GM12878 (cell line): ENCODE measurements at regions not wholly inside any gene's neighbourhood (a gene's known extent, or its start where the extent isn't known, plus 50 kb on each side); places are given as distances from the start of the nearest gene placed in this dataset.

Experiments used
- ATAC-seq: fragments of 200-7000 bp; cut with Tn5 transposase; 3 replicates; pipeline ENCODE4 v1.9.1; 2020; ENCODE audit warnings: mild to moderate bottlenecking, moderate library complexity
- BruUV-seq: library from RNA; stranded (reverse); fragments of 400-500 nt; replicated peaks from 2 replicates; lab custom pipeline; 2021; lab: Mats Ljungman, UMichigan
- CTCF ChIA-PET: fragments of 300-600 bp; sonication (Branson Sonifier 250); formaldehyde crosslinking; extraction: SDS; loops from one replicate; lab custom pipeline; 2021; ENCODE audit warnings: inconsistent platforms; lab: Yijun Ruan, JAX
- POLR2A ChIA-PET: fragments of 350-600 bp; formaldehyde crosslinking; extraction: SDS; loops from one replicate; lab custom pipeline; 2021; ENCODE audit warnings: inconsistent platforms; lab: Charles Lee
- RAD21 ChIA-PET: fragments of 300-600 bp; sonication (Branson Sonifier 250); formaldehyde crosslinking; loops from one replicate; lab custom pipeline; 2023; ENCODE audit warnings: antibody characterized with exemption; ENCODE audit not compliant: unreplicated experiment; lab: Charles Lee
- SMC1A ChIA-PET: fragments of 300-600 bp; sonication (Branson Sonifier 250); formaldehyde crosslinking; loops from one replicate; lab custom pipeline; 2023; ENCODE audit not compliant: unreplicated experiment, uncharacterized antibody; lab: Charles Lee
- DNase-seq: peaks from one replicate; pipeline ENCODE4 v3.0.0-alpha.2; 2011; ENCODE audit warnings: low read depth, low spot score
- FAIRE-seq: peaks from 3 replicates; lab custom pipeline; 2011; peaks lifted over from hg19 to GRCh38; lab: Jason Lieb, UNC
- H2AFZ ChIP-seq: 2 replicates; pipeline ENCODE4 v1.6.0; 2011; ENCODE audit warnings: low read depth, low read length, control low read depth; ENCODE audit not compliant: control insufficient read depth
- H3K27ac ChIP-seq: 2 replicates; pipeline ENCODE4 v1.5.1; 2011; ENCODE audit warnings: control low read depth; ENCODE audit not compliant: control insufficient read depth, insufficient read depth
- H3K27me3 ChIP-seq, 2 experiments: replicated peaks in 1 of 2; 2 replicates each; pipeline versions ENCODE4 v1.6.0 to v1.6.1; 2011; ENCODE audit warnings: low read length in 1 of 2; ENCODE audit not compliant: control insufficient read depth in 2 of 2, insufficient read depth in 2 of 2
- H3K36me3 ChIP-seq, 2 experiments: 2 replicates each; pipeline ENCODE4 v1.5.1; 2011; ENCODE audit warnings: low read length in 1 of 2; ENCODE audit not compliant: control insufficient read depth in 2 of 2, insufficient read depth in 2 of 2
- H3K4me1 ChIP-seq: 2 replicates; pipeline ENCODE4 v1.6.1; 2011; ENCODE audit warnings: mild to moderate bottlenecking, low read length, moderate library complexity, mixed read lengths; ENCODE audit not compliant: control insufficient read depth, insufficient read depth
- H3K4me2 ChIP-seq: 2 replicates; pipeline ENCODE4 v1.6.0; 2011; ENCODE audit warnings: control low read depth; ENCODE audit not compliant: control insufficient read depth, insufficient read depth
- H3K4me3 ChIP-seq: fragments of 200-600 bp; sonication (generic); 2 replicates; pipeline ENCODE4 v1.5.1; 2016
- H3K79me2 ChIP-seq: 2 replicates; pipeline ENCODE4 v1.6.0; 2011; ENCODE audit warnings: low read length; ENCODE audit not compliant: control insufficient read depth, insufficient read depth
- H3K9ac ChIP-seq: 2 replicates; pipeline ENCODE4 v1.8.0; 2011; ENCODE audit warnings: low read length, control low read depth, mixed read lengths; ENCODE audit not compliant: control insufficient read depth, insufficient read depth
- H3K9me3 ChIP-seq: replicated peaks from 3 replicates; pipeline ENCODE4 v1.5.1; 2011; ENCODE audit warnings: mild to moderate bottlenecking, low read length; ENCODE audit not compliant: control insufficient read depth, insufficient read depth
- H4K20me1 ChIP-seq: 2 replicates; pipeline ENCODE4 v1.6.0; 2011; ENCODE audit not compliant: control insufficient read depth, insufficient read depth
- ATF7 ChIP-seq: fragments of 450-650 bp; IDR thresholded peaks from 2 replicates; pipeline ENCODE4 v1.6.1; 2016; ENCODE audit warnings: low read depth, mild to moderate bottlenecking
- BACH1 ChIP-seq: fragments of 450-650 bp; IDR thresholded peaks from 2 replicates; pipeline ENCODE4 v1.6.1; 2017; ENCODE audit warnings: mild to moderate bottlenecking, borderline replicate concordance
- BCLAF1 ChIP-seq: fragments of 450-650 bp; IDR thresholded peaks from 2 replicates; pipeline ENCODE4 v1.6.1; 2017; ENCODE audit warnings: antibody characterized with exemption, mild to moderate bottlenecking, moderate library complexity
- ELK1 ChIP-seq: IDR thresholded peaks from 2 replicates; pipeline ENCODE4 v1.6.1; 2012; ENCODE audit warnings: low read depth, low read length, improper control_type of control experiment
- HDGF ChIP-seq: fragments of 450-650 bp; IDR thresholded peaks from 2 replicates; pipeline ENCODE4 v1.6.1; 2016; ENCODE audit warnings: antibody characterized with exemption
- KAT2A ChIP-seq: conservative IDR thresholded peaks from 2 replicates; pipeline ENCODE4 v1.6.1; 2011; ENCODE audit warnings: low read depth, low read length; ENCODE audit not compliant: control insufficient read depth
- MAX ChIP-seq: IDR thresholded peaks from 2 replicates; pipeline ENCODE4 v1.6.1; 2012; ENCODE audit warnings: low read depth, low read length, improper control_type of control experiment
- PAX5 ChIP-seq: IDR thresholded peaks from 2 replicates; pipeline ENCODE4 v1.6.1; 2011; ENCODE audit warnings: low read depth, low read length, borderline replicate concordance
- POLR2AphosphoS5 ChIP-seq: IDR thresholded peaks from 2 replicates; pipeline ENCODE4 v1.6.1; 2011; ENCODE audit warnings: mild to moderate bottlenecking, low read length, inconsistent platforms
- RBBP5 ChIP-seq: fragments of 200-600 bp; sonication (generic); conservative IDR thresholded peaks from 2 replicates; pipeline ENCODE4 v1.6.1; 2016
- RELA ChIP-seq: fragments of 450-650 bp; IDR thresholded peaks from 2 replicates; pipeline ENCODE4 v1.8.0; 2014; ENCODE audit warnings: borderline replicate concordance; ENCODE audit not compliant: partially characterized antibody
- SREBF2 ChIP-seq: IDR thresholded peaks from 2 replicates; pipeline ENCODE4 v1.6.1; 2012; ENCODE audit warnings: mild to moderate bottlenecking, low read length
- STAT1 ChIP-seq: fragments of 450-650 bp; conservative IDR thresholded peaks from 2 replicates; pipeline ENCODE4 v1.6.1; 2014; ENCODE audit warnings: antibody characterized with exemption, mild to moderate bottlenecking
- TBL1XR1 ChIP-seq: IDR thresholded peaks from 2 replicates; pipeline ENCODE4 v1.6.1; 2012; ENCODE audit warnings: low read depth, low read length, improper control_type of control experiment
- TCF7 ChIP-seq: IDR thresholded peaks from 2 replicates; pipeline ENCODE4 v1.6.1; 2014; ENCODE audit warnings: antibody characterized with exemption, borderline replicate concordance
- USF1 ChIP-seq: IDR thresholded peaks from 2 replicates; pipeline ENCODE4 v1.6.1; 2011; ENCODE audit warnings: borderline replicate concordance, low read depth, mild to moderate bottlenecking, moderate library complexity, mixed read lengths, low read length; ENCODE audit not compliant: insufficient read depth; ENCODE audit errors: extremely low read length
- WGBS: methylation state at CpG from one replicate; pipeline ENCODE4 v1.1.6; 2016; ENCODE audit warnings: low lambda C conversion rate; ENCODE audit not compliant: insufficient replicate concordance, insufficient coverage; ENCODE audit errors: missing lambda C conversion rate; 5-methylcytosine and 5-hydroxymethylcytosine counted together
- in situ Hi-C: fragments of 300-500 bp; cut with MboI; formaldehyde crosslinking; loops from 9 replicates; pipeline ENCODE4 v1.14.3; 2018; ENCODE audit warnings: mixed read lengths
- intact Hi-C: fragments of 100-400 bp; cut with micrococcal nuclease; formaldehyde crosslinking; loops from one replicate; pipeline ENCODE4 v1.14.2; 2022; ENCODE audit not compliant: unreplicated experiment

GRCh38 chr3:182400838-182401237 lies 392.5 kb upstream of the ATP11B start:
- TF ChIP-seq MAX (no peak), KAT2A (no peak), PAX5 (no peak), USF1 (no peak), BACH1 (no peak), SREBF2 (no peak), TCF7 (no peak), RBBP5 (no peak), HDGF (no peak), STAT1 (no peak), POLR2AphosphoS5 (no peak), ELK1 (no peak), RELA (no peak), ATF7 (no peak), BCLAF1 (no peak), TBL1XR1 (no peak)
- in situ Hi-C loops, result no loop called here
- ChIA-PET RAD21 (no interaction called here), POLR2A (no interaction called here), SMC1A (no interaction called here), CTCF (no interaction called here)
- no peak overlapping the region for H3K4me3 ChIP-seq
- no peaks in the 10 kb centered on the region for H3K36me3 ChIP-seq
- H3K79me2 ChIP-seq, result no peaks in the 10 kb centered on the region
- no peak overlapping the region for H3K4me2 ChIP-seq
- 17% methylated on average over 2 of the region's 2 CpGs for WGBS
- no peaks in the 10 kb centered on the region for H4K20me1 ChIP-seq
- H3K9ac ChIP-seq, result no peak overlapping the region
- FAIRE-seq (no peak), ATAC-seq (no peak), DNase-seq (no peak)
- no peaks in the 10 kb centered on the region; a peak in 1 of 4 replicates for H3K27me3 ChIP-seq
- no peak overlapping the region for H3K27ac ChIP-seq
- H2AFZ ChIP-seq, result no peak overlapping the region
- intact Hi-C loops, result no loop called here
- H3K9me3 ChIP-seq, result no peaks in the 10 kb centered on the region
- no TSS peak for BruUV-seq
- no peaks in the 10 kb centered on the region for H3K4me1 ChIP-seq
